Smooth muscle cell (in vitro differentiated cells): ENCODE measurements at regions not wholly inside any gene's neighbourhood (a gene's known extent, or its start where the extent isn't known, plus 50 kb on each side); places are given as distances from the start of the nearest gene placed in this dataset.
A peak's percentile ranks its signal among the peaks of the same experiment; 100 is the strongest.
"Not testable (repeated sequence)": the region's sequence is repeated elsewhere in the genome, so short reads cannot be mapped to it uniquely, and the experiment has no call there.

Source experiments
- DNase-seq: peaks from one replicate; lab custom pipeline; 2025; ENCODE audit not compliant: unreplicated experiment; lab: John Stamatoyannopoulos, UW
- H2AFZ ChIP-seq: fragments of 200-600 bp; sonication (generic); 2 replicates; pipeline ENCODE4 v1.6.0; 2016; ENCODE audit warnings: antibody characterized with exemption, low read depth, mild to moderate bottlenecking
- H3F3A ChIP-seq: fragments of 200-600 bp; sonication (generic); 2 replicates; pipeline ENCODE4 v1.6.0; 2017; ENCODE audit warnings: antibody characterized with exemption, low read depth
- H3K27ac ChIP-seq: fragments of 200-600 bp; sonication (generic); 2 replicates; pipeline ENCODE4 v1.5.1; 2016; ENCODE audit warnings: low read depth, mild to moderate bottlenecking
- H3K27me3 ChIP-seq: fragments of 200-600 bp; sonication (generic); 2 replicates; pipeline ENCODE4 v1.6.1; 2016; ENCODE audit warnings: low read depth, mild to moderate bottlenecking
- H3K36me3 ChIP-seq: fragments of 200-600 bp; sonication (generic); 2 replicates; pipeline ENCODE4 v1.5.1; 2016; ENCODE audit warnings: low read depth
- H3K4me1 ChIP-seq: fragments of 200-600 bp; sonication (generic); 2 replicates; pipeline ENCODE4 v1.5.1; 2016; ENCODE audit warnings: low read depth
- H3K4me2 ChIP-seq: fragments of 200-600 bp; sonication (generic); 2 replicates; pipeline ENCODE4 v1.6.0; 2016; ENCODE audit warnings: mild to moderate bottlenecking
- H3K4me3 ChIP-seq: fragments of 200-600 bp; sonication (generic); 2 replicates; pipeline ENCODE4 v1.5.1; 2016; ENCODE audit warnings: mild to moderate bottlenecking
- H3K79me2 ChIP-seq: fragments of 200-600 bp; sonication (generic); 2 replicates; pipeline ENCODE4 v1.6.0; 2016; ENCODE audit warnings: low read depth, mild to moderate bottlenecking
- H3K9ac ChIP-seq: fragments of 200-600 bp; sonication (generic); 2 replicates; pipeline ENCODE4 v1.6.0; 2016; ENCODE audit warnings: low read depth
- H3K9me3 ChIP-seq: fragments of 200-600 bp; sonication (generic); replicated peaks from 2 replicates; pipeline ENCODE4 v1.5.1; 2016; ENCODE audit warnings: low read depth
- H4K20me1 ChIP-seq: fragments of 200-600 bp; sonication (generic); 2 replicates; pipeline ENCODE4 v1.6.0; 2016; ENCODE audit warnings: low read depth
- WGBS: methylation state at CpG from one replicate; pipeline ENCODE4 v1.1.7; 2016; ENCODE audit warnings: low lambda C conversion rate; 5-methylcytosine and 5-hydroxymethylcytosine counted together

DNA sequence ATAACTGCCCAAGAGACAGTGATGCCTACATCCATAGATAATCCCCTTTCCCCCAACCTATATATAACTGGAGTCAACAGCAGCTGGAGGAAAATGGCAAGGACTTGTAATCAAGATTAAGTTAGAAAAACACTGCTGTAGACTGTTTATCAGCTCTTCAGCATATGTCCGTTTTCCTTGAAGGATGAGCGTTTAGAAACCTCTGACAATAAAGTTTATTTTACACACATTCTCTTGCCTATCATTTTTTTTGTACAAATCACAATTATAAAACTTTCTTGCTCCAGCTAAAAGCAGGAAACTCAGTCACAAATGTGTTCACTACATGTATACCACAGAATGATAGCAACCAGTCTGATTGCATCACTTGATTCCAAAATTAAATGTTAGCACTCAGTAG lies 50.8 kb downstream of the PPIAL4G start:
- WGBS, result 80% methylated on average over 2 of the region's 2 CpGs
- not testable (repeated sequence) for H3K9ac ChIP-seq, H3K27ac ChIP-seq

DNA sequence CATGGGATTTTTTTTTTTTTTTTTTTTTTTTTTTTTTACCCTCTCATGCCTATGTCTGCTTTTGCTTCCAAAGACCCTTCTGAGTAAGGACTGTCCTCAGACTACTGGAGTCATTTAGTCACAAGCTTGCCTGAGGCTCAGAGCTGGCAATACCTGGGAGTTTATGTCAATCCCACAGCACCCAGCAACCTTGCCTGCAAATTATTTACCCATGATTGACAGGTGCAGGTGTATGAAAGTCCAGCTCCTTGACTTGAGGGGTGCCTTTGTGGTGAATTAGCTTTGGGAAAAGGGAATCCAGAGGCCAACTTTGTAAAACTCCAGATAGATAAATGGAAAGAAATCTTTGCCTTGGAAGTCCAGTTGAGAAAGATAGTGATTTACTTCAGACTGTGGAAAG lies 53.2 kb downstream of the PPIAL4G start:
- not testable (repeated sequence) for H2AFZ ChIP-seq, H3K4me1 ChIP-seq, H3K79me2 ChIP-seq, H3K9ac ChIP-seq, H3K4me2 ChIP-seq, H3F3A ChIP-seq, H3K4me3 ChIP-seq, H4K20me1 ChIP-seq, DNase-seq, H3K36me3 ChIP-seq, H3K27ac ChIP-seq, H3K27me3 ChIP-seq, H3K9me3 ChIP-seq

More for the DNA sequence above, 50.8 kb downstream of the PPIAL4G start:
- H3K36me3 ChIP-seq, H3K79me2 ChIP-seq, H3F3A ChIP-seq, H2AFZ ChIP-seq, H3K27me3 ChIP-seq, H3K4me3 ChIP-seq, H3K4me1 ChIP-seq, H3K9me3 ChIP-seq, H3K4me2 ChIP-seq, DNase-seq: not testable (repeated sequence)
- H4K20me1 ChIP-seq, result peaks cover 20% of the 10 kb centered on the region

DNA sequence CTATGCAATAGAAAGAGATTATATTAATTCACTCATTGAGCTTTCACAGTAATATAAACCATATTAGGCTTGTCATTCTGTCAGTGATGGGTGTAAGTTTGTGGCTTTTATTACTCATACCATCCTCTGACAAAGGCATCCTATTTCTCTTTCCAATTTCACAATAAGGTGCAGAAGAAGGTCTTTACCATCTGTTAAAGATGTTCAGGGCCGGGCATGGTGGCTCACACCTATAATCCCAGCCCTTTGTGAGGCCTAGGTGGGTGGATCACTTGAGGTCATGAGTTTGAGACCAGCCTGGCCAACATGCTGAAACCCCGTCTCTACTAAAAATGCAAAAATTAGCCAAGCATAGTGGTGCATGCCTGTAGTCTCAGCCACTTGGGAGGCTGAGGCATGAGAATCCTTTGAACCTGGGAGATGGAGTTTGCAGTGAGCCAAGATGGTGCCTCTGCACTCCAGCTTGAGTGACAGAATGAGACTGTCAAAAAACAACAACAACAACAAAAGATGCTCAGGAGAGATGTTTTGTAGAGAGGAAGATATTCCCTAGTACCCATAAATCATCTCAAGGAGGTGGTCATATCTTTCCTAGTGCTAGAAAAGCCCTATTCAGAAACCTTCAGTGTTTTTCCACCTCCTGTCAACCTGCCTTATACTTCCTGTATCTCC lies 56.0 kb downstream of the PPIAL4G start:
- H3K4me1 ChIP-seq, DNase-seq: not testable (repeated sequence)

DNA sequence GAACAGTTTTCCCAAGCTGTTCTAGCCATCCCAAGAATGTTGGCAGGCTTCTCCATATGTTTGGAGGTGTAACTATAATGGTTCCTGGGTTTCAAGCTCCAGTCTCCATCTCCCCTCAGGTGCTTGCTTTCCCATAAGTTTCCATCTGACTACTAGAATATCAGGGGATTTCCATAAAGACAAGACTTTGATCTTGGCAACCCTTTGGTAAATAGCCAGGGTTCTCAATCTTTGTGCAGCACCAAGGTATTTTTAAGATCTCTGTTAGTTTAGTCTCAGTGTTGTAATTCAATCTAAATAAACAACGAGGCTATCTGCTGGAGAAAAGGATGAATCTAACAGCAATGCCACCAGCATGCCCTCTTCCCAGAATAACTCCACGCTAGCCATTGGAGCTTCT lies 56.7 kb downstream of the PPIAL4G start:
- not testable (repeated sequence) for H4K20me1 ChIP-seq, H3K9ac ChIP-seq, H3K27me3 ChIP-seq, DNase-seq, H3K27ac ChIP-seq, H3K4me1 ChIP-seq, H3K36me3 ChIP-seq, H3F3A ChIP-seq, H3K79me2 ChIP-seq, H3K9me3 ChIP-seq, H2AFZ ChIP-seq, H3K4me3 ChIP-seq, H3K4me2 ChIP-seq
- WGBS, result 95% methylated on average over 2 of the region's 2 CpGs

More for the DNA sequence above, 56.0 kb downstream of the PPIAL4G start:
- H3K9ac ChIP-seq, H3K4me2 ChIP-seq, H3K27me3 ChIP-seq, H4K20me1 ChIP-seq, H3K4me3 ChIP-seq, H3K79me2 ChIP-seq, H2AFZ ChIP-seq, H3K9me3 ChIP-seq, H3K27ac ChIP-seq, H3K36me3 ChIP-seq, H3F3A ChIP-seq: not testable (repeated sequence)
- WGBS, result 86% methylated on average over 2 of the region's 2 CpGs

DNA sequence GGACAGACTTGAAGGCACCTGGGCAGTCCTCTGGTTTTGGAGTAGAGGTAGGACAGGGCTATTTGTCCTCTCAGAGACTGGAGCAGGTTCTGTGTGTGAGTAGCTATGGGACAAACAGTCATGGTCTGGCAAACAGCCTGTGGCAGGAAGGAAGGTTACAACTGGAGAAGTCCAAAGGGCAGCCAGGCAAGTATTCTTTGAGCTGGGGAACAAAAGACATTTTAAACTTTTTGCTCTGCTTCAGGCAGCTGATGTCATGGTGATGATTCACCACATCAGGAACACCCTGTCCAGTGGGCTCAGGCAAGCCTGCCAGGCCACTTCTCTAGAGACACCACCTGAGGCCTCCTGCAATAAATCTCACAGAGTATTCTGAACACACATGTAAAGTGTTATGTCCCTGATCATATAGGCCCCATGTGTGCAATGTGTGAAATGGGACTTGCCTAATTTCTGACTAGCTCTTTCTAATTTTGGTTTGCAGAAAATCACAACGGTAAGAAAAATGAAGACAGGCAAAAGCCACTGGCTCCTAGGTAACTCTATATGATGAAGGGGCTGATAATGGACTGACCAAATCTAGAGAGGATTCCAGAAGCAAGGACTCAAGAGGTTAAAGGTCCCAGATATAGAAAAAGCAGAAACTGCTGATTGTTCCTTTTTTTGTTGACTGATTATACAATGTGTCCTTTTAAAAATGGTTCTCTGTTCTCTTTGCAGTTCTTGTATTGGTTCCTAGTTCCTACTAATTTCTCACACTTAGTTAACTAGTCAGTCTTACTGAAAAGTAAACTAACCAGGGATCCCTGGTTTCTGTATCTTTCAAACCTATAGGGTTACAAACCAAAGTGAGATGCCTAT lies 58.7 kb downstream of the PPIAL4G start:
- H3K4me1 ChIP-seq, H3K36me3 ChIP-seq, H4K20me1 ChIP-seq, H3K4me2 ChIP-seq, H3K4me3 ChIP-seq, H3K9me3 ChIP-seq, H3K27me3 ChIP-seq, DNase-seq, H2AFZ ChIP-seq, H3F3A ChIP-seq, H3K79me2 ChIP-seq: not testable (repeated sequence)
- Histone ChIP-seq H3K9ac (peak overlapping the region; percentile 54), H3K27ac (peak overlapping the region; percentile 84)
- WGBS, result 88% methylated on average over 1 of the region's 1 CpG

DNA sequence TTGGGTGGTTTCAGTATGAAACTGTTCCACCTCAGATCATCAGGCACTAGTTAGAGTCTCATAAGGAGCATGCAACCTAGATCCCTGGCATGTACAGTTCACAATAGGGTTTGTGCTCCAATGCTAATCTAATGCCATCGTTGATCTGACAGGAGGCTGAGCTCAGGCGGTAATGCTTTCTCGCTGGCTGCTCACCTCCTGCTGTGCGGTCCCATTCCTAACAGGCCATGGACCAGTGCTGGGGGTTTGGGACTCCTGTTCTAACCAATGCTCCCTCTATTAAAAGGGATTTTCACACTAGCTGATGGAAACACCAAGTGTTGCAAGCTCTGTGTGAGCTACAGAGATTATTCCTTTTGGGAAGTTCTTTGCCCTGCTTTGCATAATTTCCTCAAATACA lies 60.2 kb downstream of the PPIAL4G start:
- H3K9me3 ChIP-seq, H3K4me1 ChIP-seq, H3K27ac ChIP-seq, H3F3A ChIP-seq, H2AFZ ChIP-seq, H3K36me3 ChIP-seq, H3K4me2 ChIP-seq, H3K9ac ChIP-seq, DNase-seq, H3K4me3 ChIP-seq, H4K20me1 ChIP-seq, H3K27me3 ChIP-seq, H3K79me2 ChIP-seq: not testable (repeated sequence)
- 93% methylated on average over 4 of the region's 4 CpGs for WGBS

DNA sequence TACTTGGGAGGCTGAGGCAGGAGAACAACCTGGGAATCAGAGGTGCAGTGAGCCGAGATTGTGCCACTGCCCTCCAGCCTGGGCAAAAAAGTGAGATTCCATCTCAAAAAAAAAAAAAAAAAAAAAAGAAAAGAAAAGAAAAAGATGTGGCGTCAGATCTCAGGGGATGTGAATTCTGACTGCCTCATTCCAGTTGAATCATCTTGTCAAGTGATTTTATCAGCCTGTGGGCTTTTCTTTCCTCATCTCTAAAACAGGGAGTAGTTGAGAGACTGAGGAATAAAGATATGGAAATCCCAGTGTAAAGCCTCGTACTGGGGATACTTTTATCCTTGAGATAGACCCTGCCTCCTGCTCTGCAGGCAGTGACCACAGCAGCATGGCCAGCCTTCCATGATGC lies 65.9 kb downstream of the PPIAL4G start:
- not testable (repeated sequence) for H2AFZ ChIP-seq, H3F3A ChIP-seq, H3K36me3 ChIP-seq, H3K79me2 ChIP-seq, H3K4me3 ChIP-seq, H3K27me3 ChIP-seq, H3K9me3 ChIP-seq, DNase-seq, H3K27ac ChIP-seq, H3K4me2 ChIP-seq, H3K4me1 ChIP-seq, H3K9ac ChIP-seq, H4K20me1 ChIP-seq
- 78% methylated on average over 3 of the region's 3 CpGs for WGBS

DNA sequence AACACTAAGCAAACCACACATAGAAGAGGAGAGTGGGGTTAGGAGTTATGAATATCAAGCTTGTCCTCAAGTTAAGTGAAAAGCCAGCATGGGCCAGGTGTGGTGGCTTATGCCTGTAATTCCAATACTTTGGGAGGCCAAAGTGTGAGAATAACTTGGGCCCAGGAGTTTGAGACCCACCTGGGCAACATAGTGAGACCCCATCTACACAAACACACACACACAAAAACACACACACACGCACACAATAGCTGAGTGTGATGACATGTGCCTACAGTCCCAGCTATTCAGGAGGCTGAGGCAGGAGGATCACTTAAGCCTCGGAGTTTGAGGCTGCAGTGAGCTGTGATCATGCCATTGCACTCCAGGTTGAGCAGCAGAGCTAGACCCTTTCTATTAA lies 69.7 kb downstream of the PPIAL4G start:
- not testable (repeated sequence) for H3F3A ChIP-seq, H3K9me3 ChIP-seq, H4K20me1 ChIP-seq, DNase-seq, H3K36me3 ChIP-seq, H3K4me3 ChIP-seq, H3K9ac ChIP-seq, H3K4me1 ChIP-seq, H3K79me2 ChIP-seq, H2AFZ ChIP-seq, H3K27ac ChIP-seq, H3K4me2 ChIP-seq, H3K27me3 ChIP-seq
- 95% methylated on average over 2 of the region's 2 CpGs for WGBS
